Neuronal stem cell (in vitro differentiated cells): ENCODE measurements at regions not wholly inside any gene's neighbourhood (a gene's known extent, or its start where the extent isn't known, plus 50 kb on each side); places are given as distances from the start of the nearest gene placed in this dataset.
"Not testable (repeated sequence)": the region's sequence is repeated elsewhere in the genome, so short reads cannot be mapped to it uniquely, and the experiment has no call there.

Experiments used
- DNase-seq: peaks from one replicate; pipeline ENCODE4 v3.0.0-alpha.2; 2013; ENCODE audit warnings: low spot score
- H2AFZ ChIP-seq: one replicate; pipeline ENCODE4 v1.6.1; 2013; ENCODE audit warnings: mild to moderate bottlenecking, low read length, inconsistent platforms
- H2AK5ac ChIP-seq: 2 replicates; pipeline ENCODE4 v1.6.1; 2013; ENCODE audit warnings: low read depth, mild to moderate bottlenecking, inconsistent platforms, low read length, moderate library complexity, mixed read lengths
- H2BK120ac ChIP-seq: 2 replicates; pipeline ENCODE4 v1.6.1; 2013; ENCODE audit warnings: low read depth, mild to moderate bottlenecking, inconsistent platforms, low read length, moderate library complexity, mixed read lengths
- H2BK12ac ChIP-seq: one replicate; pipeline ENCODE4 v1.6.1; 2013; ENCODE audit warnings: low read length, inconsistent platforms
- H2BK15ac ChIP-seq: 2 replicates; pipeline ENCODE4 v1.6.1; 2013; ENCODE audit warnings: mild to moderate bottlenecking, low read length, inconsistent platforms, mixed read lengths
- H2BK5ac ChIP-seq: one replicate; pipeline ENCODE4 v1.6.1; 2013; ENCODE audit warnings: inconsistent platforms, mild to moderate bottlenecking, low read length, moderate library complexity
- H3K14ac ChIP-seq: one replicate; pipeline ENCODE4 v1.6.1; 2013; ENCODE audit warnings: low read length, inconsistent platforms
- H3K18ac ChIP-seq: 2 replicates; pipeline ENCODE4 v1.6.1; 2013; ENCODE audit warnings: low read length, inconsistent platforms
- H3K23ac ChIP-seq: 2 replicates; pipeline ENCODE4 v1.6.1; 2013; ENCODE audit warnings: low read depth, mild to moderate bottlenecking, mixed read lengths, low read length, inconsistent platforms; ENCODE audit not compliant: poor library complexity
- H3K27ac ChIP-seq: replicated peaks from 3 replicates; pipeline ENCODE4 v1.5.1; 2013; ENCODE audit warnings: low read length, inconsistent platforms
- H3K27me3 ChIP-seq, 3 experiments: 2 replicates each; pipeline ENCODE4 v1.6.1; 2013; ENCODE audit warnings: low read length in 3 of 3, mild to moderate bottlenecking in 2 of 3, inconsistent platforms in 1 of 3, low read depth in 1 of 3, mixed read lengths in 1 of 3, moderate library complexity in 1 of 3; ENCODE audit not compliant: control insufficient read depth in 3 of 3, insufficient read depth in 3 of 3
- H3K36me3 ChIP-seq, 2 donors: replicated peaks in 1 of 2; 2 replicates each; pipeline ENCODE4 v1.6.1; 2013; ENCODE audit warnings: low read length in 2 of 2; ENCODE audit not compliant: control insufficient read depth in 2 of 2, insufficient read depth in 2 of 2
- H3K4ac ChIP-seq: 2 replicates; pipeline ENCODE4 v1.6.1; 2013; ENCODE audit warnings: inconsistent platforms, mild to moderate bottlenecking, low read length, moderate library complexity
- H3K4me1 ChIP-seq, 2 donors: 1 replicate in 1 of 2; 2 replicates in 1 of 2; pipeline ENCODE4 v1.6.1; 2013; ENCODE audit warnings: low read length in 2 of 2, low read depth in 1 of 2; ENCODE audit not compliant: control insufficient read depth in 2 of 2, insufficient read depth in 1 of 2
- H3K4me2 ChIP-seq: one replicate; pipeline ENCODE4 v1.6.1; 2013; ENCODE audit warnings: mild to moderate bottlenecking, low read length, inconsistent platforms; ENCODE audit not compliant: insufficient read depth, poor library complexity, severe bottlenecking
- H3K4me3 ChIP-seq, 2 donors: 2 replicates each; pipeline ENCODE4 v1.5.1; 2013; ENCODE audit warnings: low read length in 2 of 2, mild to moderate bottlenecking in 2 of 2, inconsistent platforms in 1 of 2, moderate library complexity in 1 of 2
- H3K79me1 ChIP-seq: one replicate; pipeline ENCODE4 v1.6.1; 2013; ENCODE audit warnings: low read depth, mild to moderate bottlenecking, inconsistent platforms, low read length, moderate library complexity
- H3K9ac ChIP-seq: one replicate; pipeline ENCODE4 v1.6.1; 2013; ENCODE audit warnings: mild to moderate bottlenecking, low read depth, low read length, inconsistent platforms; ENCODE audit not compliant: poor library complexity
- H3K9me3 ChIP-seq, 2 donors: replicated peaks in 1 of 2; 2 replicates each; pipeline versions ENCODE3 to v1.6.1; 2013; ENCODE audit warnings: low read length in 2 of 2, mild to moderate bottlenecking in 2 of 2, inconsistent platforms in 1 of 2, low read depth in 1 of 2, mixed read lengths in 1 of 2, moderate library complexity in 1 of 2; ENCODE audit not compliant: control insufficient read depth in 2 of 2, insufficient read depth in 1 of 2
- H4K8ac ChIP-seq: one replicate; pipeline ENCODE4 v1.6.1; 2013; ENCODE audit warnings: low read depth, mild to moderate bottlenecking, inconsistent platforms, low read length, moderate library complexity
- H4K91ac ChIP-seq: one replicate; pipeline ENCODE4 v1.6.1; 2013; ENCODE audit warnings: low read length, low read depth, mild to moderate bottlenecking, inconsistent platforms; ENCODE audit not compliant: poor library complexity
- WGBS, 2 donors: extraction: QIAGEN DNeasy Blood & Tissue Kit; methylation state at CpG; one replicate each; pipeline ENCODE4 v1.1.7; 2013; ENCODE audit warnings: missing lambda C conversion rate in 2 of 2, mixed read lengths in 1 of 2; ENCODE audit not compliant: insufficient read length in 2 of 2, insufficient replicate concordance in 1 of 2; ENCODE audit errors: extremely low coverage in 2 of 2; 5-methylcytosine and 5-hydroxymethylcytosine counted together

DNA sequence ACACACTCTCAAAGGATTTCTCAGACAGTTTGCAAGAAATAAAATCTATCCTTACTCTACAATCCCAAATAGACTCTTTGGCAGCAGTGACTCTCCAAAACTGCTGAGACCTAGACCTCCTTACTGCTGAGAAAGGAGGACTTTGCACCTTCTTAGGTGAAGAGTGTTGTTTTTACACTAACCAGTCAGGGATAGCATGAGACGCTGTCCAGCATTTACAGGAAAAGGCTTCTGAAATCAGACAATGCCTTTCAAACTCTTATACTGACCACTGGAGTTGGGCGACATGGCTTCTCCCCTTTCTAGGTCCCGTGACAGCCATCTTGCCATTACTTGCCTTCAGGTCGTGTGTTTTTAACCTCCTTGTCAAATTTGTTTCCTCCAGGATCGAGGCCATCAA, 268.4 kb downstream of the S1PR1 start:
- not testable (repeated sequence) for H4K91ac ChIP-seq, H3K9me3 ChIP-seq, H2BK12ac ChIP-seq, H3K9ac ChIP-seq, H3K27me3 ChIP-seq, H2AK5ac ChIP-seq, H2BK120ac ChIP-seq, H3K36me3 ChIP-seq, H2BK5ac ChIP-seq, H3K4ac ChIP-seq, H2BK15ac ChIP-seq, H3K27ac ChIP-seq, H3K4me1 ChIP-seq, H3K18ac ChIP-seq, H3K14ac ChIP-seq, H3K23ac ChIP-seq, H3K4me3 ChIP-seq, H2AFZ ChIP-seq, H3K4me2 ChIP-seq, DNase-seq, H3K79me1 ChIP-seq, H4K8ac ChIP-seq
- no CpG with 5 or more reads among the region's 5 CpGs for WGBS, 2 donors

DNA sequence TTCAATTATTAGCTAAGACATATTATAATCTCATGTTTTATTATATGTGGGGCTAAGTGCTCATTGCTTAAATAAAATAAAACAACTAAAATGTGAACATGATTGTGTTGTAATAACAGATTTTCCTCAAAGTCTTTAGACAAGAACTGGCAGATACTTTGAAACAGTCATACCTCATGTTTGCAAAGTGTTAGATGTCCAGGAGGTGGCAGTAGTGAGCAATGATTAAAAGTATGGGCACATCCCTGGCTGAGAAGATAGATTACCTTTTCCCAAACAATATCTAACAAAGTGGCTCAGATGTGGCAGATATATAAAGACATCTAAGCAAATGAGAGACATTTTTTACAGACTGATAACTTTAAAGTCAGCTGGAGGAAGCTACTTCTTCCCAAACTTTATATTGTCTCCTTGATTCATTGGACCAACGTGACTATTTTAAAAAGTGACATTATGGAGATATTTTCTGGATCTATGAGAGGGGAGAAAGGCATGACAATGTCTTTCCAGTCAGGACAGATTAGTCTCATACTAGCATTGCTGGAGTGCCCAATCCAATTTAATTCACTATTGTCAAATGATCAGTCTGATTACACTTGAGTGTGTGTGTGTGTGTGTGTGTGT, 269.8 kb downstream of the S1PR1 start:
- H3K14ac ChIP-seq, result no peak overlapping the region
- H2BK5ac ChIP-seq, result no peak overlapping the region
- WGBS, 2 donors, result no CpG with 5 or more reads among the region's 1 CpG
- no peak overlapping the region for H3K27ac ChIP-seq
- H3K4me3 ChIP-seq, result no peak overlapping the region
- no peaks in the 10 kb centered on the region for H3K79me1 ChIP-seq
- H2BK15ac ChIP-seq, result no peak overlapping the region
- H3K36me3 ChIP-seq, result no peaks in the 10 kb centered on the region
- no peak overlapping the region for H2AK5ac ChIP-seq
- no peaks in the 10 kb centered on the region for H3K4me1 ChIP-seq
- H3K18ac ChIP-seq, result no peak overlapping the region
- no peak overlapping the region for H4K8ac ChIP-seq
- H2BK120ac ChIP-seq, result no peak overlapping the region
- H3K27me3 ChIP-seq, result no peaks in the 10 kb centered on the region
- H3K9ac ChIP-seq, result no peak overlapping the region
- H3K23ac ChIP-seq, result no peak overlapping the region
- DNase-seq, result peak; percentile 41
- H3K9me3 ChIP-seq, result no peaks in the 10 kb centered on the region
- H2BK12ac ChIP-seq, result no peak overlapping the region
- H3K4me2 ChIP-seq, result no peak overlapping the region
- H2AFZ ChIP-seq, result no peak overlapping the region
- no peak overlapping the region for H3K4ac ChIP-seq
- no peak overlapping the region for H4K91ac ChIP-seq

GRCh38 chr1:101507547-101507971, 270.7 kb downstream of the S1PR1 start:
- Histone ChIP-seq H2AFZ (no peak overlapping the region), H3K4me1 (no peaks in the 10 kb centered on the region), H3K14ac (no peak overlapping the region), H3K4me2 (no peak overlapping the region), H3K36me3 (no peaks in the 10 kb centered on the region), H2BK5ac (no peak overlapping the region), H2BK12ac (no peak overlapping the region), H3K23ac (no peak overlapping the region), H4K8ac (no peak overlapping the region), H3K9ac (no peak overlapping the region), H3K18ac (no peak overlapping the region), H3K79me1 (no peaks in the 10 kb centered on the region), H3K9me3 (no peaks in the 10 kb centered on the region), H2BK120ac (no peak overlapping the region), H2AK5ac (no peak overlapping the region), H3K27me3 (no peaks in the 10 kb centered on the region), H4K91ac (no peak overlapping the region), H3K4me3 (no peak overlapping the region), H3K27ac (no peak overlapping the region), H2BK15ac (no peak overlapping the region), H3K4ac (no peak overlapping the region)
- WGBS, 2 donors, result no CpG with 5 or more reads among the region's 1 CpG
- no peak for DNase-seq

- no CpG with 5 or more reads among the region's 2 CpGs for WGBS, 2 donors
- no peak overlapping the region for H4K8ac ChIP-seq
- H3K9ac ChIP-seq, result no peak overlapping the region
- H3K4me2 ChIP-seq, result no peak overlapping the region
- H2BK5ac ChIP-seq, result no peak overlapping the region
- H3K14ac ChIP-seq, result no peak overlapping the region
- no peak overlapping the region for H2BK12ac ChIP-seq
- no peak overlapping the region for H3K4ac ChIP-seq
- no peak overlapping the region for H3K4me3 ChIP-seq
- no peak overlapping the region for H2AK5ac ChIP-seq
- no peak overlapping the region for H3K18ac ChIP-seq
- H2AFZ ChIP-seq, result no peak overlapping the region
- DNase-seq, result no peak
- no peak overlapping the region for H2BK120ac ChIP-seq
- no peaks in the 10 kb centered on the region for H3K9me3 ChIP-seq
- H4K91ac ChIP-seq, result no peak overlapping the region
- H3K79me1 ChIP-seq, result no peaks in the 10 kb centered on the region
- no peak overlapping the region for H3K27ac ChIP-seq
- no peaks in the 10 kb centered on the region for H3K27me3 ChIP-seq
- H2BK15ac ChIP-seq, result no peak overlapping the region
- H3K36me3 ChIP-seq, result no peaks in the 10 kb centered on the region
- no peaks in the 10 kb centered on the region for H3K4me1 ChIP-seq
- H3K23ac ChIP-seq, result no peak overlapping the region
These were observed 272.1 kb downstream of the S1PR1 start for GRCh38 chr1:101508913-101509312.
